Natural killer cell (primary cell): ENCODE measurements at regions not wholly inside any gene's neighbourhood (a gene's known extent, or its start where the extent isn't known, plus 50 kb on each side); places are given as distances from the start of the nearest gene placed in this dataset.

Source experiments
- ATAC-seq, 3 donors: fragments of 150-1000 bp in 2 of 3; fragments of 200-7000 bp in 1 of 3; cut with Tn5 transposase; 1 replicate in 1 of 3; 2 replicates in 2 of 3; pipeline ENCODE4 v1.10.0; 2021; ENCODE audit warnings: mild to moderate bottlenecking in 2 of 3, moderate library complexity in 2 of 3
- DNase-seq, 2 donors: peaks; one replicate each; pipeline versions ENCODE4 v3.0.0 to v3.0.0-alpha.2; 2013 to 2021; ENCODE audit warnings: mixed read lengths in 1 of 2
- H3K27ac ChIP-seq: one replicate; pipeline ENCODE4 v1.5.1; 2013; ENCODE audit warnings: mild to moderate bottlenecking, low read length
- H3K27me3 ChIP-seq: one replicate; pipeline ENCODE4 v1.6.1; 2013; ENCODE audit warnings: low read length; ENCODE audit not compliant: control insufficient read depth, insufficient read depth
- H3K36me3 ChIP-seq: one replicate; pipeline ENCODE4 v1.6.1; 2013; ENCODE audit warnings: low read length; ENCODE audit not compliant: control insufficient read depth, insufficient read depth
- H3K4me1 ChIP-seq: one replicate; pipeline ENCODE4 v1.6.1; 2013; ENCODE audit warnings: low read length; ENCODE audit not compliant: control insufficient read depth, insufficient read depth
- H3K4me3 ChIP-seq: one replicate; pipeline ENCODE4 v1.5.1; 2013; ENCODE audit warnings: low read length
- H3K9me3 ChIP-seq: one replicate; pipeline ENCODE4 v1.6.1; 2013; ENCODE audit warnings: low read length; ENCODE audit not compliant: control insufficient read depth, insufficient read depth
- H3K27ac Mint-ChIP-seq, 2 donors: one replicate each; pipeline ENCODE4 v1.8.0; 2022; ENCODE audit warnings: mild to moderate bottlenecking in 2 of 2, mixed read lengths in 2 of 2, moderate library complexity in 1 of 2
- H3K27me3 Mint-ChIP-seq, 2 donors: one replicate each; pipeline ENCODE4 v1.8.0; 2022; ENCODE audit warnings: low read depth in 2 of 2, mixed read lengths in 2 of 2
- H3K36me3 Mint-ChIP-seq: one replicate; pipeline ENCODE4 v1.8.0; 2022; ENCODE audit warnings: mixed read lengths
- H3K4me1 Mint-ChIP-seq, 2 donors: one replicate each; pipeline ENCODE4 v1.8.0; 2022; ENCODE audit warnings: mixed read lengths in 2 of 2
- H3K4me3 Mint-ChIP-seq: one replicate; pipeline ENCODE4 v1.8.0; 2022; ENCODE audit warnings: mild to moderate bottlenecking, moderate library complexity, mixed read lengths
- H3K9me3 Mint-ChIP-seq, 2 donors: one replicate each; pipeline ENCODE4 v1.8.0; 2022; ENCODE audit warnings: mixed read lengths in 2 of 2
- CTCF ChIP-seq: fragments of 200-600 bp; IDR thresholded peaks from one replicate; pipeline ENCODE4 v1.8.0; 2022; ENCODE audit warnings: antibody characterized with exemption
- WGBS: methylation state at CpG from one replicate; pipeline ENCODE4 v1.1.7; 2013; ENCODE audit warnings: missing lambda C conversion rate; ENCODE audit not compliant: insufficient coverage; 5-methylcytosine and 5-hydroxymethylcytosine counted together
- intact Hi-C: fragments of 100-400 bp; cut with micrococcal nuclease; formaldehyde crosslinking; loops from one replicate; pipeline ENCODE4 v1.14.2; 2022

- Mint-ChIP-seq H3K9me3 (peaks cover 19 to 28% of the 10 kb centered on the region in 2 donors), H3K4me1 (no peaks in the 10 kb centered on the region), H3K27ac (no peak overlapping the region), H3K36me3 (peaks cover 14% of the 10 kb centered on the region), H3K27me3 (no peaks in the 10 kb centered on the region), H3K4me3 (no peak overlapping the region)
- peaks cover 2% of the 10 kb centered on the region for H3K9me3 ChIP-seq
- H3K27me3 ChIP-seq, result no peaks in the 10 kb centered on the region
- ATAC-seq (no peak), DNase-seq (no peak)
- WGBS, result 53% methylated on average over 2 of the region's 3 CpGs
- no peak overlapping the region for H3K27ac ChIP-seq
- H3K4me1 ChIP-seq, result no peaks in the 10 kb centered on the region
- intact Hi-C loops, result no loop called here
- no peak for TF ChIP-seq CTCF
- H3K4me3 ChIP-seq, result no peak overlapping the region
- H3K36me3 ChIP-seq, result no peaks in the 10 kb centered on the region
These were observed 310.9 kb upstream of the NRG3 start for GRCh38 chr10:81564143-81564542.

GRCh38 chr10:81569488-81569887 lies 305.5 kb upstream of the NRG3 start:
- Histone ChIP-seq H3K27ac (no peak overlapping the region), H3K4me3 (no peak overlapping the region), H3K9me3 (peaks cover 11% of the 10 kb centered on the region), H3K36me3 (no peaks in the 10 kb centered on the region), H3K27me3 (no peaks in the 10 kb centered on the region), H3K4me1 (no peaks in the 10 kb centered on the region)
- DNase-seq (no peak), ATAC-seq (no peak)
- peaks cover 7% of the 10 kb centered on the region for H3K36me3 Mint-ChIP-seq
- WGBS, result 87% methylated on average over 5 of the region's 5 CpGs
- H3K4me1 Mint-ChIP-seq, result no peaks in the 10 kb centered on the region
- TF ChIP-seq CTCF, result no peak
- intact Hi-C loops, result no loop called here
- no peak overlapping the region for H3K27ac Mint-ChIP-seq
- H3K4me3 Mint-ChIP-seq, result no peak overlapping the region
- peaks cover 10 to 17% of the 10 kb centered on the region in 2 donors for H3K9me3 Mint-ChIP-seq
- H3K27me3 Mint-ChIP-seq, result no peaks in the 10 kb centered on the region

GRCh38 chr10:81570349-81570748 lies 304.6 kb upstream of the NRG3 start:
- H3K4me3 ChIP-seq, result no peak overlapping the region
- ATAC-seq, result no peak

More at GRCh38 chr10:81570349-81570748, 304.6 kb upstream of the NRG3 start:
- Mint-ChIP-seq H3K4me3 (no peak overlapping the region), H3K27me3 (no peaks in the 10 kb centered on the region), H3K9me3 (peaks cover 8 to 18% of the 10 kb centered on the region in 2 donors), H3K27ac (no peak overlapping the region), H3K36me3 (peaks cover 7% of the 10 kb centered on the region), H3K4me1 (no peaks in the 10 kb centered on the region)
- no peak overlapping the region for H3K27ac ChIP-seq
- H3K9me3 ChIP-seq, result peaks cover 11% of the 10 kb centered on the region
- H3K36me3 ChIP-seq, result no peaks in the 10 kb centered on the region
- intact Hi-C loops, result no loop called here
- H3K4me1 ChIP-seq, result no peaks in the 10 kb centered on the region
- no peak for DNase-seq
- 96% methylated on average over 3 of the region's 3 CpGs for WGBS
- no peaks in the 10 kb centered on the region for H3K27me3 ChIP-seq
- no peak for TF ChIP-seq CTCF
